IMR-90 (cell line): ENCODE measurements at regions not wholly inside any gene's neighbourhood (a gene's known extent, or its start where the extent isn't known, plus 50 kb on each side); places are given as distances from the start of the nearest gene placed in this dataset.

Experiments used
- ATAC-seq: fragments of 200-7000 bp; cut with Tn5 transposase; 2 replicates; pipeline ENCODE4 v1.9.1; 2020; ENCODE audit warnings: low read depth, mild to moderate bottlenecking, moderate library complexity
- BruUV-seq: library from RNA; stranded (reverse); fragments of 400-500 nt; replicated peaks from 2 replicates; lab custom pipeline; 2021; lab: Mats Ljungman, UMichigan
- CTCF ChIA-PET: fragments of 300-600 bp; formaldehyde crosslinking; extraction: SDS; loops from one replicate; lab custom pipeline; 2021; ENCODE audit warnings: antibody characterized with exemption; lab: Yijun Ruan, JAX
- POLR2A ChIA-PET: fragments of 300-600 bp; sonication (Branson Sonifier 250); formaldehyde crosslinking; loops from one replicate; lab custom pipeline; 2022; ENCODE audit warnings: antibody characterized with exemption; ENCODE audit not compliant: unreplicated experiment; lab: Charles Lee
- DNase-seq: peaks from one replicate; pipeline ENCODE4 v3.0.0; 2013
- H2AFZ ChIP-seq: replicated peaks from 2 replicates; pipeline ENCODE3; 2013; ENCODE audit warnings: low read length, mild to moderate bottlenecking; ENCODE audit not compliant: poor library complexity
- H2AK5ac ChIP-seq: 2 replicates; pipeline ENCODE4 v1.6.1; 2013; ENCODE audit warnings: low read depth, low read length, inconsistent platforms
- H2AK9ac ChIP-seq: replicated peaks from 2 replicates; pipeline ENCODE3; 2013; ENCODE audit warnings: mild to moderate bottlenecking, low read depth, low read length, moderate library complexity; ENCODE audit not compliant: poor library complexity
- H2BK120ac ChIP-seq: 2 replicates; pipeline ENCODE4 v1.6.1; 2013; ENCODE audit warnings: low read depth, low read length, inconsistent platforms
- H2BK15ac ChIP-seq: 3 replicates; pipeline ENCODE4 v1.6.1; 2013; ENCODE audit warnings: low read depth, low read length, inconsistent platforms
- H2BK20ac ChIP-seq: 2 replicates; pipeline ENCODE4 v1.6.1; 2013; ENCODE audit warnings: low read depth, mild to moderate bottlenecking, inconsistent platforms, low read length, moderate library complexity
- H2BK5ac ChIP-seq: 2 replicates; pipeline ENCODE4 v1.6.1; 2013; ENCODE audit warnings: mild to moderate bottlenecking, low read depth, low read length, inconsistent platforms; ENCODE audit not compliant: poor library complexity, severe bottlenecking
- H3K14ac ChIP-seq: replicated peaks from 2 replicates; pipeline ENCODE4 v1.6.1; 2013; ENCODE audit warnings: low read depth, low read length, inconsistent platforms
- H3K18ac ChIP-seq: 2 replicates; pipeline ENCODE4 v1.6.1; 2013; ENCODE audit warnings: low read depth, low read length, control low read depth
- H3K23ac ChIP-seq: 2 replicates; pipeline ENCODE4 v1.6.1; 2013; ENCODE audit warnings: low read depth, low read length, inconsistent platforms
- H3K27ac ChIP-seq: 2 replicates; pipeline ENCODE4 v1.5.1; 2013; ENCODE audit warnings: mild to moderate bottlenecking, control low read depth, low read length; ENCODE audit not compliant: insufficient read depth
- H3K27me3 ChIP-seq: 2 replicates; pipeline ENCODE4 v1.6.1; 2013; ENCODE audit warnings: low read length; ENCODE audit not compliant: control insufficient read depth, insufficient read depth
- H3K36me3 ChIP-seq: 2 replicates; pipeline ENCODE4 v1.6.1; 2013; ENCODE audit warnings: low read length, mixed read lengths; ENCODE audit not compliant: control insufficient read depth, insufficient read depth
- H3K4ac ChIP-seq: 2 replicates; pipeline ENCODE4 v1.6.1; 2013; ENCODE audit warnings: low read depth, low read length, inconsistent platforms
- H3K4me1 ChIP-seq: 2 replicates; pipeline ENCODE4 v1.6.1; 2013; ENCODE audit warnings: low read length, mixed read lengths; ENCODE audit not compliant: control insufficient read depth, insufficient read depth
- H3K4me2 ChIP-seq: 2 replicates; pipeline ENCODE4 v1.6.1; 2013; ENCODE audit warnings: low read depth, mild to moderate bottlenecking, control low read depth, low read length, moderate library complexity
- H3K4me3 ChIP-seq: 2 replicates; pipeline ENCODE4 v1.5.1; 2013; ENCODE audit warnings: low read depth, mild to moderate bottlenecking, control low read depth, low read length, moderate library complexity; ENCODE audit not compliant: insufficient read depth
- H3K56ac ChIP-seq: 2 replicates; pipeline ENCODE4 v1.6.1; 2013; ENCODE audit warnings: low read length, inconsistent platforms; ENCODE audit not compliant: insufficient read depth; ENCODE audit errors: extremely low read depth
- H3K79me1 ChIP-seq, 2 experiments: 2 replicates each; pipeline ENCODE4 v1.6.1; 2013; ENCODE audit warnings: low read length in 2 of 2, inconsistent platforms in 1 of 2, low read depth in 1 of 2
- H3K9ac ChIP-seq: 2 replicates; pipeline ENCODE4 v1.6.1; 2013; ENCODE audit warnings: low read depth, low read length, control low read depth
- H3K9me1 ChIP-seq: 2 replicates; pipeline ENCODE4 v1.6.1; 2013; ENCODE audit warnings: low read length, inconsistent platforms; ENCODE audit not compliant: insufficient read depth
- H3K9me3 ChIP-seq: 2 replicates; pipeline ENCODE4 v1.6.1; 2013; ENCODE audit warnings: low read length; ENCODE audit not compliant: control insufficient read depth, insufficient read depth
- H4K20me1 ChIP-seq: 2 replicates; pipeline ENCODE4 v1.6.1; 2013; ENCODE audit warnings: low read length, inconsistent platforms; ENCODE audit not compliant: insufficient read depth
- H4K5ac ChIP-seq: 2 replicates; pipeline ENCODE4 v1.6.1; 2013; ENCODE audit warnings: mild to moderate bottlenecking, low read depth, low read length, control low read depth
- H4K8ac ChIP-seq, 2 experiments: 2 replicates each; pipeline ENCODE4 v1.6.1; 2013; ENCODE audit warnings: low read depth in 2 of 2, low read length in 2 of 2, control low read depth in 1 of 2, inconsistent platforms in 1 of 2
- H4K91ac ChIP-seq: 2 replicates; pipeline ENCODE4 v1.6.1; 2013; ENCODE audit warnings: low read depth, low read length, inconsistent platforms; ENCODE audit not compliant: insufficient read depth
- MAFK ChIP-seq: IDR thresholded peaks from 2 replicates; pipeline ENCODE4 v1.6.1; 2012; ENCODE audit warnings: low read depth, low read length, improper control_type of control experiment
- MAZ ChIP-seq: IDR thresholded peaks from 2 replicates; pipeline ENCODE4 v1.6.1; 2012; ENCODE audit warnings: low read depth, mild to moderate bottlenecking, low read length, improper control_type of control experiment, moderate library complexity, borderline replicate concordance
- RFX5 ChIP-seq: IDR thresholded peaks from 2 replicates; pipeline ENCODE4 v1.8.0; 2012; ENCODE audit warnings: low read depth, mild to moderate bottlenecking, low read length, moderate library complexity
- SMC3 ChIP-seq: fragments of 150-350 bp; IDR thresholded peaks from 2 replicates; pipeline ENCODE4 v1.6.1; 2016; ENCODE audit warnings: low read depth, mild to moderate bottlenecking, antibody characterized with exemption, low read length, moderate library complexity
- WGBS, 2 experiments: methylation state at CpG; one replicate each; pipeline versions ENCODE4 v1.1.5 to v1.1.7; 2013; ENCODE audit warnings: missing lambda C conversion rate in 2 of 2; ENCODE audit not compliant: insufficient read length in 1 of 2; ENCODE audit errors: extremely low coverage in 2 of 2; 5-methylcytosine and 5-hydroxymethylcytosine counted together
- dilution Hi-C: fragments of 300-500 bp; cut with HindIII; formaldehyde crosslinking; loops from one replicate; pipeline ENCODE4 v1.14.3; 2018; ENCODE audit warnings: low sequenced_read_pairs; ENCODE audit not compliant: unreplicated experiment
- in situ Hi-C: fragments of 300-500 bp; cut with MboI; formaldehyde crosslinking; loops from 3 replicates; pipeline ENCODE4 v1.14.3; 2019; ENCODE audit warnings: low sequenced_read_pairs, inconsistent platforms, mixed read lengths
- intact Hi-C: fragments of 100-400 bp; cut with micrococcal nuclease; formaldehyde crosslinking; loops from 2 replicates; pipeline ENCODE4 v1.10.0; 2022
- TF ChIP-seq, protein P1 (sequence below): fragments of 150-350 bp; IDR thresholded peaks from 2 replicates; pipeline ENCODE4 v1.6.1; 2017; ENCODE audit warnings: mild to moderate bottlenecking, antibody characterized with exemption, low read length, low read depth

DNA sequence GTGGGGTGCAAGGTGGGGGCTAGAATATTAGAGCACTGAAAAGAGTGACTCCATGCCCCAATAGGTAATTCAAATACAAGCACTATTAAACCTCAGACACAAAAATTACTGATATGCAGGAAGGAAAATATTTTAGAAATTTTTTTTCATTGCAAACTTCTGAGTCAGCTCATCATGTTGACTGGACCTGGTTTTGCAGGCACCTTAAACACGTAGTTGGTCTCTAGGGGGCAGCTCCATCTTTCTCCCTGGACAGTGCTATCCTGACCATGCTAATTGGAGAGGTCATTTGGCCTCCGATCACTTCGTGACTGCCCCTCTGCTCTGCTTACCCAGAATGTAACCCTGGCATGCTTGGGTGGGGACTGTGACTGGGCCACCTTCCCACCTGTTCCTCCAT lies 368.4 kb upstream of the MKI67 start:
- no peak overlapping the region for H3K23ac ChIP-seq
- ChIA-PET CTCF (no interaction called here), POLR2A (no interaction called here)
- H2AK5ac ChIP-seq: no peak overlapping the region
- no peaks in the 10 kb centered on the region for H3K9me1 ChIP-seq
- dilution Hi-C loops (no loop called here), intact Hi-C loops (no loop called here), in situ Hi-C loops (no loop called here)
- H2AK9ac ChIP-seq: no peak overlapping the region
- no peak overlapping the region for H2AFZ ChIP-seq
- H2BK20ac ChIP-seq: no peak overlapping the region
- no peaks in the 10 kb centered on the region for H4K20me1 ChIP-seq
- no peak overlapping the region for H2BK120ac ChIP-seq
- no peak overlapping the region for H3K18ac ChIP-seq
- H3K4me1 ChIP-seq: no peaks in the 10 kb centered on the region
- H4K91ac ChIP-seq: no peak overlapping the region
- H3K27me3 ChIP-seq: no peaks in the 10 kb centered on the region
- TF ChIP-seq MAFK: no peak
- TF ChIP-seq, protein P1, sequence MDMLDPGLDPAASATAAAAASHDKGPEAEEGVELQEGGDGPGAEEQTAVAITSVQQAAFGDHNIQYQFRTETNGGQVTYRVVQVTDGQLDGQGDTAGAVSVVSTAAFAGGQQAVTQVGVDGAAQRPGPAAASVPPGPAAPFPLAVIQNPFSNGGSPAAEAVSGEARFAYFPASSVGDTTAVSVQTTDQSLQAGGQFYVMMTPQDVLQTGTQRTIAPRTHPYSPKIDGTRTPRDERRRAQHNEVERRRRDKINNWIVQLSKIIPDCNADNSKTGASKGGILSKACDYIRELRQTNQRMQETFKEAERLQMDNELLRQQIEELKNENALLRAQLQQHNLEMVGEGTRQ: no peak
- TF ChIP-seq SMC3: no peak
- no peak for TF ChIP-seq RFX5
- TF ChIP-seq MAZ: no peak
- no peaks in the 10 kb centered on the region for H3K79me1 ChIP-seq
- no peak overlapping the region for H3K4me2 ChIP-seq
- H3K56ac ChIP-seq: no peak overlapping the region
- H3K4me3 ChIP-seq: no peak overlapping the region
- BruUV-seq: no TSS peak
- no peaks in the 10 kb centered on the region for H3K36me3 ChIP-seq
- peaks cover 63% of the 10 kb centered on the region for H3K9me3 ChIP-seq
- no peak overlapping the region for H2BK5ac ChIP-seq
- no peak overlapping the region for H2BK15ac ChIP-seq
- H3K4ac ChIP-seq: no peak overlapping the region
- ATAC-seq: no peak
- H3K14ac ChIP-seq: no peak overlapping the region
- WGBS, 2 experiments: no CpG with 5 or more reads among the region's 3 CpGs
- no peak overlapping the region for H3K27ac ChIP-seq
- H4K5ac ChIP-seq: no peak overlapping the region
- no peak overlapping the region for H4K8ac ChIP-seq
- no peak for DNase-seq
- H3K9ac ChIP-seq: no peak overlapping the region
